ENCODE measurements at regions not wholly inside any gene's neighbourhood (a gene's known extent, or its start where the extent isn't known, plus 50 kb on each side); places are given as distances from the start of the nearest gene placed in this dataset.

- no peak for TF ChIP-seq CTCF (IDR thresholded peaks at IDR 0.05)
- no peak for TF ChIP-seq POLR2A (IDR thresholded peaks at IDR 0.05)
- TF ChIP-seq EP300 (IDR thresholded peaks at IDR 0.05), result no peak
- no peak for TF ChIP-seq POLR2AphosphoS5 (IDR thresholded peaks at IDR 0.05)
Observed at GRCh38 chr17:33369149-33369548, 76.1 kb upstream of the ASIC2 start.
